T-helper 9 cell (primary cell): ENCODE measurements at regions not wholly inside any gene's neighbourhood (a gene's known extent, or its start where the extent isn't known, plus 50 kb on each side); places are given as distances from the start of the nearest gene placed in this dataset.
"Not testable (repeated sequence)": the region's sequence is repeated elsewhere in the genome, so short reads cannot be mapped to it uniquely, and the experiment has no call there.

Experiments used
- DNase-seq: peaks from one replicate; pipeline ENCODE4 v3.0.0-alpha.2; 2020

DNA sequence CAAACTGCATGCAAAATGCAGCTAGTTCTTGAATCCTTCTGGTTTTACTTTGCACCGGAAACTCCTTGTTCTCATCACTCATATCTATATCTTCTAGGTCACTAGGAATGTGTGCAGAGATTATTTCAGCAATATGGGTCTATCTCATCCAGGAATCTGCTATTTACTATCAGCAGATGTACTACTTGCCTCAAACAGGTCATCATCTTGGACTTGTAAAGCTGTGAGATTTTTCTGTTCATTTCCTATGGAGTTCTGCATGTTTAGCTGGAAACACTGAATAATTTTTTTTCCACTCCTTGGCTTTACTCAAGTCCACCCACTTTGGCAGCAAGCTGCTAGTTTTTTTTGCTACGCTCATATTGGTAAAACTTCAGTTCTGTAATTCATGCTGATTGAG, 334.8 kb downstream of the RPIA start:
- DNase-seq = not testable (repeated sequence)

DNA sequence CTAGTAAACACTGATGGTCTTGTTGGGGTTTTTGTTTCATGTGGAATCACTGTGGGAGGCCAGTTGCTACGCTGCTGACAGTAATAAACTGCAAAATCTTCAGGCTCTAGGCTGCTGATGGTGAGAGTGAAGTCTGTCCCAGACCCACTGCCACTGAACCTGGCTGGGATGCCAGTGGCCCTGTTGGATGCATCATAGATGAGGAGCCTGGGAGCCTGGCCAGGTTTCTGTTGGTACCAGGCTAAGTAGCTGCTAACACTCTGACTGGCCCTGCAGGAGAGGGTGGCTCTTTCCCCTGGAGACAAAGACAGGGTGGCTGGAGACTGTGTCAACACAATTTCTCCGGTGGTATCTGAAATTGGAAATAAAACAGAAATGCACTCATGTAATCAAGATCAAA, 335.6 kb downstream of the RPIA start:
- DNase-seq = not testable (repeated sequence)

DNA sequence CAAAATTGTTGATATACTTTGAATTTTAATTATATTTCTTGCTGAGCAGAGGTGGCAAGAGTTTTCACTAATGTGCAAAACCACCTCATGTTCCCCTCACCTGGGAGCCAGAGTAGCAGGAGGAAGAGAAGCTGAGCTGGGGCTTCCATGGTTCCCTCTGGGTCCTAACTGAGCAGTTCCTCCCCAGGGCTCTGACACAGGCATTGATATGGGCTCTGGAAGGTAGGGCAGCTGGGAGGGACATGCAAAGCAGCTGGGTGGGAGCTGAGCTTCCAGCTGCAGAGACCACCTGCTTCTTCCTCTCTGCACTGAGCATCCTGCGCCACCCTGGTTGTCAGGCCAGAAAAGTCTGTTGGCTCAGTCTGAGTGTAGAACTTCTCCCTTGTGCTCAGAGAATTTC, 336.1 kb downstream of the RPIA start:
- not testable (repeated sequence) for DNase-seq

DNA sequence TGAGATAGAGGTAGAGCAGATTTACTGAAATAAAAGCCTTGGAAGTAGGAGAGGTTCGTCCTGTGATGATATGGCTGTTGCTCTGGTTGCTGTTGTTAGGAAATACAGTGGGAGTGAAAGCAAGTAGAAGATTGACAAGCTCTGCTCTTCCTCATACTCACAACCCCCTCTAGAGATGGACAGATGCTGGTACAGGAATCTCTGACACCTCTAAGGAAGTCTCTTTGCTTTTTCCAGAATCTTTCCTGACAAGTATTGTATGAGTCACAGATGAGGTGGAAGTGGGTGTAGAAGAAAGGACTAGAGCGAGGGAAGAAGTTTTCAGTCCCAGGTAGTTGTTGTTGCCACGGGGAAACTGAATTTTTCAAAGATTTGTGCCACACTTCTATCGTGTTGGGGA, 337.8 kb downstream of the RPIA start:
- DNase-seq = not testable (repeated sequence)

DNA sequence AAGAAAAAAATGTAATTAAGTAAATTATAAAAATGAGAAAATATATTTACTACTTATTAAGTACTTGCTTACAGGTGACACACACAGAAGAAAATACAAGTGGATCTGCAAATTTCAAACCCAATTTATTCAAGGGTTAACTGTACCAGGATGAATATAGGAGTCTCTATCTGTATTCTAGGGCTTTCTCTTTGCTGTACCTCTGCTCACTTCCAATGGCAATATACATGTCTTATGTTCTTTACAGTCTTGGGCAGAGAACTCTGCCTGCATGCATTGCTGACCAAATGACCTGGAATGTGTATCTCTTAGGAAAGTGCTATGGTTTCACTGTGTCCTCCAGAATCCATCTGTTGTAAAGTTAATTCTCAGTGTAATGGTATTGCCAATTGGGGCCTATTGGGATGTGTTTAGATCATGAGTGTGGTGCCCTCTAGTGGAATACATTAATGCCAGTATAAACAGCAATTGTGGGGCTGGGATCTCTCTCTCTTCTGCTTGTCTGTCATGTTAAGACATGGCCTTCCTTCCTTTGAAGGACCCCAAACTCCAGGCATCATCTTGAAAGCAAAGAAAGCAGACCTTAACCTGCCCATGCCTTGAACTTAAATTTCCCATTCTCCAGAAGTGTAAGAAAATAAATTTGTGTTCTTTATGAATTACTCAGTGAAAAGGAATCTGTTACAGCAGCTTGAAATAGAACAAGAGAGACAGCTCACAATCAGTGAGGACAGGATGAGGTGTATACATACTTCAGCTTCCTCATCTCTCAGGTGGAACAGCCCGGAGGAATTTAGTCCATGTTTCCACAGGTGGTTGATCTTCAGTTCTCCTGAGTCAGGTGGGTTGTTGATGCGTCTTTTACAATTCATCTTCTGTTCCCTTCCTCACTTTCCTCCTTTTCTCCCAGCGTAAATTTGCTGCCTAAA, 356.9 kb downstream of the RPIA start:
- not testable (repeated sequence) for DNase-seq

DNA sequence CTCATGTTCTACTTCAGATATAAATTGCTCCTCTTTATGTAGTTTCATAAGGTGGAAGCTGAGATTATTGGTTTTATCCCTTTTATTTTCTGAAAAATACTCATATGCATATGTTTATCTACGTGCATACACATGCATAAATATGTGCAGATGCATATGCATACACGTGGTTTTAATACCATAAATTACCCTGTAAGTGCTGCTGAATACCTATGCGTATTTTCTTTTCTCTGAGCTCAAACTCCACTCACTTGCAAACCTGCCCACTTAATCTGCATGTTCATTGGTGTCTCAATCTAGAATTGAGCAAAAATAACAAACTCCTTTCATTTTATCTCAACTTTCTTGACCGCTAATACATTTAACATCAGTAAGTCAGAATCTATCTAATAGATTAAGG, 367.1 kb downstream of the RPIA start:
- DNase-seq = not testable (repeated sequence)

DNA sequence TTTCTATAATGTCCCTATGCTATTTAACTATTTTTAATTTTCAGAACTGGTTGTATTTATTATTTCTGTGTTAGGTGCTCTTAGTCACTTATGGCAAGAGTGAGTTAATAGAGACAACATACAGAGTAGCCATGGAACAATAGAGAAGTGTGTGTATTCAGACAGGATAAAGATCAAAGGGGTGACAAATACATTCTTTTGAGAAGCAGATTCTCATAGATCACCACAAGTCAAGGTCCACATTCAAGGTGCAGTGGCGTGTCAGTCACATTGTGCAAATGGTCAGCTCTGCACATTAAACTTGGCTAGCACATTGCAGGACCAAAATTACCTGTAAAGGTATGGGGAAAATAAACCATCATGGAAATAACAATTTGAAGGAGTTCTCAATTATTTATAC, 369.7 kb downstream of the RPIA start:
- not testable (repeated sequence) for DNase-seq

DNA sequence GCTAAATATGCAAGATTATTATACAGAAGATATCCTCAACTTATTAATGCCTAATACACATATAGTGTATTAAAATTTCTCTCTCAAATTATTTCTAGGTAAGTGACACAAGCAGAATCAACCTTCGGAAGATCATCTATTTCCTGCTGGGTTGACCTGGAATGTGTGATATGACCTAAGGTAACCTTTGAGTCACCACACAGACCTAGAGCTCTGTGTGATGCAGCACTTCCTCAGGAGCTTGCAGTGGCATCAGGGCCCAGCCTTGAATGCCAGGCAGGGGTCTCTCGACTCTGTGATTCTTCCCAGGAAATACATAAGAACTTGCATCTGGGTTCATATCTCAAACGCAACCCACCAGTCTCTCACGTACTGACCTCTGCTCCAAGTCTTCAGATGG, 385.3 kb downstream of the RPIA start:
- DNase-seq = not testable (repeated sequence)

DNA sequence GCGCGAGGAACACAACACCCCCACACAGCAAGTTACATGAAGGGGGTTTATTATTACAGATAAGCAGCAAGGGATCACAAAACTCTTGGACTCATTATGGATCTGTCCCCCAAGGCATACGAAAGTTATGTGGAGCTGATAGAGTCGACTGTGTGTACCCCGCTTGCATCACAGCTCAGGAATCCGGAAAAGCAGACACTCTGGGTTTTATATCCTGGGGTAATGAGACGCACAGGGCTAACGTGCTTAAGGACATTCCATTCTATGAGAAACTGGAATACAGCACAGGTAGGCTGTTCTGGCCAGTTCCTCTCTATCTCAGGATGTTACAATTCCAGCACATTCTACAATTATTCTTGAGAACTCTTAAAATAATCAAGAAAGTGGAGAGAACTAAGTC, 401.4 kb downstream of the RPIA start:
- not testable (repeated sequence) for DNase-seq

DNA sequence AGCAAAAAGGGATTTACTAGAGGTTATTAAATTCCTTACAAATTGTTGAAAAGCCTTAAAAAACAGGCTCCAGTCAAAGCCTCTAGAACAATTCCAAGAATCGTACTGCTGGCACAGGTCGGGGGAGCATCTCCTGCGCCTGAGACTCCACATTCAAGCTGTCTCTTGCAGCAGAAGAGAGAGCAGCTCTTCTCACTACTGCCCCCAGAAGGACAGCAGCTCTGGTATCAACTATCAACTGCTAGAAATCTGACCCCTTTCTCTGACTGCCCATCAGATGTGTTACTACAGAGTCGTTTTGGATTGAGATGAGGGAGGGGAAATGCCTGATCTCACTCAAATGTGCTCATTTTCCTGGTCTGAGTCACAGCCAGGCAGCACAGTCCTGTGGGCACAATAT, 403.6 kb downstream of the RPIA start:
- not testable (repeated sequence) for DNase-seq

DNA sequence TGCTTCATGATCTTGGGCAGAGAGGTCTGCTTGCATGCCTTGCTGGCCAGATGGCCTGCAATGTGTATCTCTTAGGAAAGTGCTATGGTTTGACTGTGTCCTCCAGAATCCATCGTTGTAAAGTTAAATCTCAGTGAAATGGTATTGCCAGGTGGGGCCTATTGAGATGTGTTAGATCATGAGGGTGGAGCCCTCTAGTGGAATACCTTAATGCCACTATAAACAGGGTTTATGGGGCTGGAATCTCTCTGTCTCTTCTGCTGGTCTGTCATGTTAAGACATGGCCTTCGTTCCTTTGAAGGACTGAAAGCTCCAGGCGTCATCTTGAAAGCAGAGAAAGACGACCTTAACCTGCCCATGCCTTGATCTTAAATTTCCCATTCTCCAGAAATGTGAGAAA, 411.1 kb downstream of the RPIA start:
- DNase-seq = not testable (repeated sequence)

DNA sequence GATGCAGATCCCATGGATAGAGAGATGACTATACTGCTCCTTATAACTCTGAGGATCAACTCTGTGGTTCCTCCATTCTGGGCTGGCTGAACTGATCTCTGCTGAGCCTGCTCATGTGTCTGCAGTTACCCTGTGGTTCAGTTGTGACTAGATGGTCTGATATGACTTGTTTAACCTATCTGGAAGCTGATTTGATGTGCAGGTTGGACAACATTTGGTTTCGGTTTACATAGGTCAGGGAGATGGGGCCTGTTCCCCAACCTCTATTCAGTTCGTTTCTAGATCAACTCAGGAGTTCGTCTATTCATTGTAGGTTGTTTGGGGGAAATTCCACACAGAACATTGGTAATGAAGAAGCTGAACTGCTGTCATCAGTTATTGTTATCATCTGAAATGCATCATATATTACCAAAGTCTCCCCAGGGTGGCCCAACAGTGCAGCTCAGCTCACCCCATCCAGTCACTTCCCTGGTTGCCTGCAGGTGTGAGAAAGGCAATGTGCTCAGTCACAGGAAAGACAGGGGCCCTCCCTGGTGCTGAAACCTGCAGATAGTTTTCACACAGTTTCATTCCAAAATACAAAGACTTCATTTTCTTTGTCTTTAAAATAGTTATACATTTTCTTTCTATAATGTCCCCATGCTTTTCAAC, 415.0 kb downstream of the RPIA start:
- not testable (repeated sequence) for DNase-seq

DNA sequence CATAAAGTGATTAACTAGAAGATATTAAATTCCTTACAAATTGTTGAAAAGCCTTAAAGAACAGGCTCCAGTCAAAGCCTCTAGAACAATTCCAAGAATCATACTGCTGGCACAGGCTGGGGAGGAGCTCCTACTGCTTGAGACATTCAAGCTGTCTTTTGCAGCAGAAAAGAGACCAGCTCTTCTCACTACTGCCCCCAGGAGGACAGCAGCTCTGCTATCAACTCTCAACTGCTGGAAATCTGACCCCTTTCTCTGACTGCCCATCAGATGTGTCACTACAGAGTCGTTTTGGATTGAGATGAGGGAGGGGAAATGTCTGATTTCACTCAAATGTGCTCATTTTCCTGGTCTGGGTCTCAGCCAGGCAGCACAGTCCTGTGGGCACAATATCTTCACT, 421.0 kb downstream of the RPIA start:
- DNase-seq = not testable (repeated sequence)

DNA sequence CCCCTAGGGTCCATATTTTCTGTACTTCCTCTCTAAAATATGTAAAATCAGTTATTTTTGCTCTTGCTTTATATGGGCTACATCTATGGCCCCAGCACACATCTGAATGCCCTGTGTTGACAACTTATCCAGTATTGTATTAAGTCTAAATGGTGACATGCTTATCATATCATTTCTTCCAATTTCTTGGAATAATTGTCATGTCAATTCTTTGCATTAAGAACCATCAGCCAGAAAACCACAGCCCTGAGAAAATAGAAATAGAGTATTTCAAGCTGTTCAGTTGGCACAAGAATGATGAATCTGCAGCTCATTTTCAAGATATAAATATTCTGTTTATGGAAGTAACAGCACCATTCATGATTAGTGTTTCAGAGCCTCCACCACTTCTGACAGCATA, 421.8 kb downstream of the RPIA start:
- DNase-seq = not testable (repeated sequence)

DNA sequence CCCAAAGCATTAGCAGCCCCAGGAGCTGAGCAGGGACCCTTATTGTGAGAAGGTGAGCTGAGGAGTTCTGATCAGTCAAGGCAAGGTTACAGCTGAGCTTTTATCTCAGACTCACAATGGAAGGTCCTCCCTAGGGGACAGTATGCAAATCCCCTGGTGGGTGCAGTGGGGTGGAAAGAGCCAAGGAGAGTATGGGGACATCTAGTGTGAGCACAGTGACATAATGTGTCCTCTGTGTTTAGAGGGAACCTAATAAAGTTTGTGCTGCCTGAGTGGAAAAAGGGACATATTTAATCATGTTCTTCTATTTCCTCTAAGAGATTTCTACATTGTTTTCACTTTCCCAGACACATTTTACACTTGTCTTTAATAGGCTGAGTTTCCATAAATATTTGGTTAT, 438.0 kb downstream of the RPIA start:
- not testable (repeated sequence) for DNase-seq

DNA sequence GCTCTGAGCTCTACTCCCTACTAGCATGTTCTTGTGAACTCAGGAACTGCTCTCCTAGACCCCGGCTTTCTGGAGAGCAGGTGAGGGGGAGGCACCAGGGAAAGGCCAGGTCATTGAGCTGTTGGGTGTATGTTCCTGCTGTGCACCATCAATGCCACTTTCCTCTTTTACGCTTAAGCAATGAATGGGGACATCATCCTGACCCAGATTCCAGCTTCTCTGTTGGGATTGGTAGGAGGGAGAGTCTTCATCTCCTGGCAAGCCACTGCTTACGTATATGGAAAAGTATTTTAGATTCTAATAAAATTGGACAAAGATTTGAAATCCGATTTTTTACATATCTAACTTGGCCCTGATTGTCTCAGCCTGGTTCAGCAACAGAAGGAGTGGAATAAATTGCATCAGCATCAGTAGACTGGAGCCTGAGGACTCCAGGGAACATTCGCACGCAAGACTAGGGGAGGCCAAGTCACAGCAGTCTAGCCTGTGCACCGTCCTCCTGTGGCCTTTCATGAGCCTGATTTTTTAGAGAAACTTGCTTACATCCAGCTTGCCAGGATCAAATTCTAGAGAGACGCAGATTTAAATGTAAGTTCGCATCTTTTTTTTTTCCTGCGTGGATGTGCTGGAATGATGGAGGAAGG, 439.3 kb downstream of the RPIA start:
- not testable (repeated sequence) for DNase-seq

DNA sequence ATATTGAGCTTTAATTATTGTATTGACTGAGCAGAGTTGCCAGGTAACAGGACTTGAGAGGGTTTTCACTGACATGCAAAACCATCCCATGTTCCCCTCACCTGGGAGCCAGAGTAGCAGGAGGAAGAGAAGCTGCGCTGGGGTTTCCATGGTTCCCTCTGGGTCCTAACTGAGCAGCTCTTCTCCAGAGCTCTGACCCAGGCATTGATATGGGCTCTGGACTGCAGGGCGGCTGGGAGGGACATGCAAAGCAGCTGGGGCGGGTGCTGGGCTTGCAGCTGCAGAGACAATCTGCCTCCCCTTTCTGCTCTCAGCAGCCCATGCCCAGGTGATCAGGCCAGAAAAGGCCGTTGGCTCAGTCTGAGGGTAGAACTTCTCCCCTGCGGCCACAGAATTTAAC, 451.5 kb downstream of the RPIA start:
- DNase-seq = not testable (repeated sequence)

DNA sequence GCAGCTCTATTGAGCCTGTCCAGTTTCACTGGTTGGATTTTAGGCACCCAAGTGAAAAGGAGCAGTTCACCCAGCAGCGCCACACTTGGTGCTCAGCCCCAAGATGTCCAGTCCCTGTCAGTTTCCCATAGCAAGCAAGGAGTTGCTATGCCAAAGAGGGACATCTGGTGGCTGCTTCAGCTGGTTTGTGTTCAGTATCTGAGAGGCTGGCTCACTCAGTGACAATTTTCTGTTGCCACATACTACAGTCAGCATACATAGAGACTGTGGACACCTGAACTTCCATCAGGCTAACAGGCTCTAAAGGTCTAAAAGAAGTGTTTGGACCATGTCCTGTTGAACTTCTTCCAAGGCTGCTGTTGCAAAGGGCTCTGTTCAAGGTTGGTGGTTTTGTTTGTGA, 453.9 kb downstream of the RPIA start:
- DNase-seq = not testable (repeated sequence)

DNA sequence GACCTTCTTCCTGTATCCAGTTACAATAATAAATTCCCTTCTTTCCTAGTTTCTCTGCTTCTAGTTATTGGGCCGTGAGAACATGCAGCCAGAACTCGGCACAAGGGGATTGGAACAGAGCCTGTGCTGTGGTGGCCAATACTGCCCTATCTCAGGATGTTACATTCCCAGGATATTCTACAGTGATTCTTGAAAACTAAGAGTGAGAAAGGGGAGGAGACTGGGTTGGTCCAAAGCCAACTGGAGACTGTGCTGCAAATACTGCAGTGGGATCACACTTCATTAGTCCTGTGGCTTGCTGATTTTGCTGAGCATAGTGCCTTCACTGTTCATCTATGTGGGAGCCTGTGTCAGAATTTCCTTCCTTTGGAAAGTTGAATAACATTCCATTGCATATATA, 456.8 kb downstream of the RPIA start:
- not testable (repeated sequence) for DNase-seq

DNA sequence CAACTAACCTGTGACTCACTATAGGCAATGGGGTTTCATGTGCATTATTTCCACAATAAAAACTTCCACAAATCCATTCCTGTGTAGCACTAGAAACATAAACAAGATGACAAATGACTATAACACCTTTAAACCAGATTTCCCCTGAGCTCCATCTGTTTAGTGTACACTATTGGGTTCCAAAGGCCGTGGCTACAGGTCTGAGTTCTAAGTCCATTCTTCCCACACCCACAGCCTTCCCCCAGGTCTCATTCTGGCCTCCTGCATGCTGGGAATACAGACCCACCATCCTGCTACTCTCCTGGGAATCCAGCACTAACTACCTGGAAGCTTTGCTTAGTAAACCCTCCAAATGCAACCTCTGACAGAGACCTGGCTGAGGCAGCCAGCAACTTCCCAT, 460.2 kb downstream of the RPIA start:
- DNase-seq = not testable (repeated sequence)

DNA sequence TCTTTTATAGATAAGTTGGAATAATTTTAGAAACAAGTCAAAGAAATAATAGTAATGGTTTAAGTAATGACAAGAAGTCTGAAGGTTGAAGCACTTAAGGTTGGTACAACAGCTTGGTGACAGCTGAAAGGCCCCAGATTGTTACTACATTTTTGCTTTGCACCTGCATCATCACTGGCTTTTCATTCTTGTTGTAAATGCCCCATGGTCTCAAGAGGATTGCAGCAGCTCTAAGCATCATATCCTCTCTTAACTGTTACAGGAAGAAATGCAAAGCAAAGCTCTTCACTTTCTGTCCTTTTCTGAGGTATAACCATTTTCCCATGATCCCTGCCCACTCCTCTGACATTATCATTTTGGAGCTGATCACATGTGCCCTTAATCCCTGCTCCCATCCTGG, 461.0 kb downstream of the RPIA start:
- DNase-seq = not testable (repeated sequence)

DNA sequence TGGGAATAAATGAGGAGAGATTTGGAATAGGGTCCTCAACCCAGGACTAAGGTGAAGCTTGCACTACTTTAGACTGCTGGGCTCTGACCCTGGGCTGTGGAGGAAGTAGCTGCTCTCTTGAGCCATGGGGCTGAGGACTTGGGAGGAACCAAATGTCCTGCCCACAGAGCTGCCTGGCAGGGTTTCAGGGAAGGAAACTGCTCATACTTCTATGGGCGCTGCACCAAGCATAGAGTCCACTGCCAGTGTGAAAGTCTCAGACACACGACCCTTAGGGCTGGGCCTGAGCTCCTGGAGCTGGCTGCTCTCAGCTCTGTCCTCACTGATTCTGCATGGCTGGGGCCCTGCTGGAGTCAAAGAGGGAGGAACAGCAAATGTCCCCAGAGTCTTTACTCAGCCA, 461.7 kb downstream of the RPIA start:
- not testable (repeated sequence) for DNase-seq

DNA sequence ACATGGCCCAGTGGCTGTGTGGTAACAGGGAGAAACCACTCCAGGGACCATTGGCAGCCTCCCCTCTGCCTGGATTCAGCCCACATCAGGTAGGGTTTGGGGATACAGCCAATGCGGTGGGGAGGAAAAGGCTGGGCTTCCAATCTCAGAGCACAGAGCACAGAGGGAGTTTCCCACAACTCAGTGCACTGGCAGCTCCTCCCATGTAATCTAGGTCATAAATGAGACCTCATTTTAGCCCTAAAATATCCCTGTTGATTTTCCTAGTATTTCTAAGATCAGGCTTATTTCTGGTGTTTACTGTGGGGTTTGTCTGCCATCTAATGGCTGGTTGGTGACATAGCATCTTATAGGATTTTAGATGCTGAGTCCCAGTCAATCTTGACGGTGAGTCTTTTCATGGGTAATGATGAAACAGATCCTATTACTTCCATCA, 462.8 kb downstream of the RPIA start:
- not testable (repeated sequence) for DNase-seq
